ENCODE measurements at regions not wholly inside any gene's neighbourhood (a gene's known extent, or its start where the extent isn't known, plus 50 kb on each side); places are given as distances from the start of the nearest gene placed in this dataset.

DNA sequence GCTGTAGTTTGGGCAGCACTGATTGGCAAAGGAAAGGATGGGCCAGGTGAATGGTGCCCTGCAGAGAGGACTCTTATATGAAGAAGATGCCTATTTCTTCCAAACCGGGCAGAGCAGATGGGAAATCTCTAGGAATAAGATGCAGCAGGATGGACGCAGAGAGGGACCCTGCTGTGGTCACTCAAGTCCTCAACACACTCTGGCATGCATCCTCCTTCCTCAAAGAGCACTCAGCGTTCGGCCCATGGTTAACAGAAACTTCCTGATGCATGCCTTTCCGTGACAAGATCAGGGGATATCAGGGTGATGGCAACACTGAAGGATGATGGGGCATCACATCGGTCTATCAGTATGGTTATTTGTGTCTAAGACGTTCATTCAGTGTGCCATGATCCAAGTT lies 232.7 kb downstream of the TTC32 start:
- Histone ChIP-seq H3K9me3 (no peaks in the 10 kb centered on the region), H3K27me3 (no peaks in the 10 kb centered on the region), H3K27ac (no peak overlapping the region), H3K36me3 (no peaks in the 10 kb centered on the region), H3K4me1 (peaks cover 0 to 20% (median 2%) of the 10 kb centered on the region in 12 donors), H3K4me3 (no peak overlapping the region)
- no peak for ATAC-seq
- intact Hi-C loops (cut with DNase I) = loop anchor here in 2 of 10 donors (10.0 kb wide), 2 partner anchors 294 to 304 kb away; no protein-coding TSS in a partner anchor
- no peak for DNase-seq
- 83 to 94% (median 92%) methylated on average over 7 of the region's 7 CpGs for WGBS, 4 donors
- no peak for TF ChIP-seq POLR2A (IDR thresholded peaks at IDR 0.05)
- no peak for TF ChIP-seq CTCF (IDR thresholded peaks at IDR 0.05)

GRCh38 chr2:19667536-19667949 lies 234.2 kb downstream of the TTC32 start:
- Histone ChIP-seq H3K27me3 (no peaks in the 10 kb centered on the region), H3K4me3 (no peak overlapping the region), H3K9me3 (no peaks in the 10 kb centered on the region), H3K27ac (no peak overlapping the region), H3K4me1 (peaks cover 0 to 16% (median 0%) of the 10 kb centered on the region in 12 donors), H3K36me3 (no peaks in the 10 kb centered on the region)
- ATAC-seq (no peak), DNase-seq (no peak)
- WGBS, 4 donors = 50 to 68% (median 56%) methylated on average over 8 of the region's 8 CpGs
- TF ChIP-seq POLR2A (IDR thresholded peaks at IDR 0.05) (no peak), CTCF (IDR thresholded peaks at IDR 0.05) (no peak)
- intact Hi-C loops (cut with DNase I) = loop anchor here in 2 of 10 donors (10.0 kb wide), 2 partner anchors 293 to 303 kb away; no protein-coding TSS in a partner anchor

DNA sequence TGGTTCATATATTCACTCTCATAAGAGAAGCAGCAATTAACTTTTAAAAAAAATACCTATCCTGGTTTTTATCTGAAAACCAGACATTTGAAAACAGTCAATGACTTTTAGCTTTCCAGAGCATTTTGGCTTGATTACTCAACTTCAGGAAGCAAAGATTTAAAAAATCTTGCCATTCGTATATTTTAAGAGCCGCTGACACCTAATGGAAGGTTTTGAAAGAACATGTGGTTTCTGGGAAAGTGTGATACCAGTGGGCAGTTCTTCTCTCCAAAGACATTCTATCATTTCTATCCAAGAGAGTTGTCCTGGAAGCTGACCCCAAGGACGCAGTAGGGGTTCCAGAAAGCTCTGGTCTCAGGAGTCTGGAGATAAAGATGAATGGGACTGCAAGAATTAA lies 234.7 kb downstream of the TTC32 start:
- WGBS, 4 donors = 62 to 68% (median 65%) methylated on average over 3 of the region's 3 CpGs
- H3K9me3 ChIP-seq = no peaks in the 10 kb centered on the region
- DNase-seq (no peak), ATAC-seq (peak in 1 of 4 donors; percentile 29)
- H3K27me3 ChIP-seq = no peaks in the 10 kb centered on the region
- H3K36me3 ChIP-seq = no peaks in the 10 kb centered on the region
- H3K4me1 ChIP-seq = peaks cover 0 to 16% (median 0%) of the 10 kb centered on the region in 12 donors
- intact Hi-C loops (cut with DNase I) = loop anchor here in 2 of 10 donors (10.0 kb wide), 2 partner anchors 292 to 302 kb away; no protein-coding TSS in a partner anchor
- no peak overlapping the region for H3K4me3 ChIP-seq
- TF ChIP-seq POLR2A (IDR thresholded peaks at IDR 0.05) (no peak), CTCF (IDR thresholded peaks at IDR 0.05) (peak in 5 of 12 donors; percentile 11 to 35 (median 27))
- no peak overlapping the region for H3K27ac ChIP-seq

DNA sequence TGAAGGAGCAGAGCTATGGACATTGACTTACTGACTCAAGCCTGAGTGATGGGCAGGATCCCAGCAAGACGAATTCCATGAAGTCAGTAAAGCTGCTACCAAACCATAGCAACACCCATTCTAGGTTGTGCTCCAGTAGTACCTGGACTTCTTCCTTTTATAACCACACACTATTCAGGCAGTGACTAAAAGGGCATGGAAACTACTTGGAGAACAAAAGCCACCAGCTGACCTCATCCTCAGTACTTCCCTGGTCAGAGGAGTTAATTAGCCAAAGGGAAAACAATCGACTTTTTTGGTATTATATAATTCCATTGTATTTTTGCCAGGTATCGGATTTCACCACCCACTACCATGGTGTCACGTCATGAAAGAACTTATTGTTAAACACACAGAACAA lies 237.1 kb downstream of the TTC32 start:
- TF ChIP-seq CTCF (IDR thresholded peaks at IDR 0.05) (no peak), POLR2A (IDR thresholded peaks at IDR 0.05) (no peak)
- ATAC-seq = peak in 1 of 4 donors; percentile 34
- intact Hi-C loops (cut with DNase I) = loop anchor here in 2 of 10 donors (10.0 kb wide), 2 partner anchors 290 to 300 kb away; no protein-coding TSS in a partner anchor
- Histone ChIP-seq H3K27me3 (no peaks in the 10 kb centered on the region), H3K36me3 (no peaks in the 10 kb centered on the region), H3K27ac (no peak overlapping the region), H3K9me3 (no peaks in the 10 kb centered on the region), H3K4me1 (peaks cover 0 to 16% (median 0%) of the 10 kb centered on the region in 12 donors), H3K4me3 (no peak overlapping the region)
- WGBS, 4 donors = 52 to 73% (median 58%) methylated on average over 4 of the region's 4 CpGs
- DNase-seq = no peak
